HFFc6 (cell line): ENCODE measurements at regions not wholly inside any gene's neighbourhood (a gene's known extent, or its start where the extent isn't known, plus 50 kb on each side); places are given as distances from the start of the nearest gene placed in this dataset.

Experiments used
- DNase-seq: peaks from one replicate; pipeline ENCODE4 v3.0.0-alpha.2; 2018
- H3K27ac Mint-ChIP-seq: 2 replicates; pipeline ENCODE4 v1.8.0; 2020; ENCODE audit warnings: mild to moderate bottlenecking, mixed read lengths
- H3K27me3 Mint-ChIP-seq: 2 replicates; pipeline ENCODE4 v1.8.0; 2021; ENCODE audit warnings: mild to moderate bottlenecking, moderate library complexity, mixed read lengths; ENCODE audit not compliant: insufficient read depth
- H3K36me3 Mint-ChIP-seq: 2 replicates; pipeline ENCODE4 v1.8.0; 2021; ENCODE audit warnings: low read depth, mixed read lengths
- H3K4me1 Mint-ChIP-seq: 2 replicates; pipeline ENCODE4 v1.8.0; 2020; ENCODE audit warnings: low read depth, mixed read lengths
- H3K4me3 Mint-ChIP-seq: 2 replicates; pipeline ENCODE4 v1.8.0; 2020; ENCODE audit warnings: mild to moderate bottlenecking, moderate library complexity, mixed read lengths
- H3K9me3 Mint-ChIP-seq: 2 replicates; pipeline ENCODE4 v1.8.0; 2020; ENCODE audit warnings: mild to moderate bottlenecking, mixed read lengths
- CTCF ChIP-seq: fragments of 200-600 bp; sonication (generic); IDR thresholded peaks from 2 replicates; pipeline ENCODE4 v1.5.0; 2021; ENCODE audit warnings: antibody characterized with exemption, mild to moderate bottlenecking

DNA sequence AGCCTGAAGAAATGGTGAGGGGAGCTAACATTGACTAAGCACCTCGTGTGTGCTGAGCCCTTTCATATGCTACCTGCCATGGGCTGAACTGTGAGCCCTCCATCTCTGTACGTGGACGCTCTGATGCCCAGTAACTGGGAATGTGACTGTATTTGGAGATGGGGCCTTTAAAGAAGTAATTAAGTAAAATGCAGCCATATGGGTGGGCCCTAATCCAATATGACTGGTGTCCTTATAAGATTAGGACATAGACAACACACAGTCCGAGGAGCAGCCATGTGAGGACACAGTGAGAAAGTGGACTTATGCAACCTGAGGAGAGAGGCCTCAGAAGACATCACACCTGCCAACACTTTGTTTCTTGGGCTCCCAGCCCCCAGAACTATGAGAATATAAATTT is 92.7 kb upstream of the ATP1B1 start:
- no peaks in the 10 kb centered on the region for H3K9me3 Mint-ChIP-seq
- no peaks in the 10 kb centered on the region for H3K4me1 Mint-ChIP-seq
- no peak for DNase-seq
- no peaks in the 10 kb centered on the region for H3K36me3 Mint-ChIP-seq
- no peak overlapping the region for H3K4me3 Mint-ChIP-seq
- H3K27ac Mint-ChIP-seq = no peak overlapping the region
- TF ChIP-seq CTCF = no peak
- H3K27me3 Mint-ChIP-seq = peaks cover 2% of the 10 kb centered on the region

DNA sequence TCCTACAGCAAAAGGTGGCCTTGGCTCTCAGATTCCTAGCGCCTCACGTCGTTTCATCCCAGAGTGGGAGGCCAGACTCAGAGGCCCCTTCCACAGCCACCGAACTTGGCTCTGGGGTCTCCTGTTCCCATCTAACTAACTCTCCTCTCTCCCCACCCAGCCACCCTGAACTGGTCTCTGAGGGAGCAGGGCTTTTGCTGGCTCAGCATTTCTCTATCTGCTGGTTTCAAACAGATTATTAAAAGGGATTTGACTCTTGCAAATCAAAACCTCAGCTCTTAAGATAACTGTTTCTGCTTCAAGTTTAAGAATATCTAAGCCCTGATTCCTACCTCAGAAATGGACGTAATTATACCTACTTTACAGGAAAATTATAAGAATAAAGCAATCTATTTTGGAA is 91.0 kb upstream of the ATP1B1 start:
- Mint-ChIP-seq H3K27ac (no peak overlapping the region), H3K27me3 (peaks cover 2% of the 10 kb centered on the region), H3K36me3 (no peaks in the 10 kb centered on the region), H3K4me1 (no peaks in the 10 kb centered on the region), H3K4me3 (no peak overlapping the region), H3K9me3 (no peaks in the 10 kb centered on the region)
- no peak for DNase-seq
- no peak for TF ChIP-seq CTCF

GRCh38 chr1:169018751-169019150 is 87.7 kb upstream of the ATP1B1 start:
- peaks cover 1% of the 10 kb centered on the region for H3K27me3 Mint-ChIP-seq
- no peak for DNase-seq
- no peaks in the 10 kb centered on the region for H3K9me3 Mint-ChIP-seq
- no peaks in the 10 kb centered on the region for H3K36me3 Mint-ChIP-seq
- TF ChIP-seq CTCF = no peak
- no peak overlapping the region for H3K27ac Mint-ChIP-seq
- H3K4me3 Mint-ChIP-seq = no peak overlapping the region
- no peaks in the 10 kb centered on the region for H3K4me1 Mint-ChIP-seq

DNA sequence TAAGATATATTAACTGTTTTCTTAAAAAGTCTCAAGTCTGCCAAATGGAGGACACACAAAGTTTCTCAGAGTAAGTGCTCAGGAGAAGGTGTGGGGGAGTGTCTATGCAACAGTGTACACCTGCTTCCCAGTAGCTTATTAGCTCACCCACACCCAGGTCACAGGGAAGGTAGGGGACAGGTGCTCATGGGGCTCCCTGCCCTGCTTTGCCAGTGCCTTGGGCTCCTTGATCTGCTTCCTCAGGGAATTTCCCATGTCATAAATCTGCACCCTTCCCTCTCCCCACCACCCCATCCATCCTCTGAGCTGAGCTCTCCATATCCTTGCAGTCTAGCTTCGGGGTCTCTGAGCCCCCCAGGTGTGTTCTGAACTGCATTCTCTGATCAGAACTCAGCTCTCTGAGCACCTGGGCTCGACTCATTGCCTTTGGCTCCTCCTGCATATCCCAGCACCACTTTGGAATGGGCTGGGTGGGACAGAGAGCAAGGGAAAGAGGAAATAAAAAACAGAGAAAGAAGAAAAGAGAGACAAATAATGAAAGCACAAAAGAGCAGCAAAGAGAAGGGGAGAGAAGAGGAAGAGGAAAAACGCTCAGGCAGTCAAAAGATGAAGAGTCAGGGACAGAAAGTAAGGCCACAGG is 87.0 kb upstream of the ATP1B1 start:
- Mint-ChIP-seq H3K9me3 (no peaks in the 10 kb centered on the region), H3K36me3 (no peaks in the 10 kb centered on the region), H3K4me3 (no peak overlapping the region), H3K4me1 (no peaks in the 10 kb centered on the region), H3K27me3 (peaks cover 2% of the 10 kb centered on the region), H3K27ac (no peak overlapping the region)
- TF ChIP-seq CTCF = no peak
- no peak for DNase-seq

GRCh38 chr1:169020684-169021083 is 85.8 kb upstream of the ATP1B1 start:
- peaks cover 2% of the 10 kb centered on the region; the same call in 1 of the 2 replicates for H3K27me3 Mint-ChIP-seq
- no peak for DNase-seq
- H3K4me1 Mint-ChIP-seq = no peaks in the 10 kb centered on the region
- H3K27ac Mint-ChIP-seq = no peak overlapping the region
- no peak overlapping the region for H3K4me3 Mint-ChIP-seq
- no peak for TF ChIP-seq CTCF
- no peaks in the 10 kb centered on the region for H3K36me3 Mint-ChIP-seq
- H3K9me3 Mint-ChIP-seq = no peaks in the 10 kb centered on the region

DNA sequence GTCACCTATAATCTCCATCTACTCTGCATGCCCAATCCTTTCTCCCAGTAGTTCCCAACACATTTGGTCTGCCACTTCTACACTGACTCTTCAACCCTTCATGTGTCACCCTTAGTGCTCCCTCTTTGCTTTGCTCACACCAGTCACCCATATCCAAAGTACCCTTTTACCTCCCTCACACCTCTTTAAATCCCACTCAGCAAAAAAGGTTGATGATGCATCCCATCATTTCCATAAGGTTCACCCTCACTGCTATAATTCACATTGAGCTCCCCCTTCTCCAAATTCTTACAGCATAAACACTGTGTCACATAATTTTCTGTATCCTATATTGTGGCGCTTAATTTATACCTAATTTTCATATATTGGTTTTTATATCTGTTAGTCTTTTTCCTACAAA is 83.8 kb upstream of the ATP1B1 start:
- H3K27ac Mint-ChIP-seq = no peak overlapping the region
- TF ChIP-seq CTCF = no peak
- no peaks in the 10 kb centered on the region for H3K36me3 Mint-ChIP-seq
- DNase-seq = no peak
- no peak overlapping the region for H3K4me3 Mint-ChIP-seq
- H3K9me3 Mint-ChIP-seq = no peaks in the 10 kb centered on the region
- H3K4me1 Mint-ChIP-seq = no peaks in the 10 kb centered on the region
- peaks cover 2% of the 10 kb centered on the region; the same call in 1 of the 2 replicates for H3K27me3 Mint-ChIP-seq
